ENCODE measurements at regions not wholly inside any gene's neighbourhood (a gene's known extent, or its start where the extent isn't known, plus 50 kb on each side); places are given as distances from the start of the nearest gene placed in this dataset.

GRCh38 chr12:97404543-97404942 is 58.1 kb upstream of the RMST start:
- H3K4me3 Mint-ChIP-seq (ENCODE audit: unreplicated experiment), result no peak overlapping the region
- H3K9me3 Mint-ChIP-seq (ENCODE audit: unreplicated experiment), result no peaks in the 10 kb centered on the region
- H3K36me3 Mint-ChIP-seq (ENCODE audit: unreplicated experiment), result no peaks in the 10 kb centered on the region
- no peak for DNase-seq (ENCODE audit: extremely low spot score, unreplicated experiment)
- H3K27ac Mint-ChIP-seq (ENCODE audit: unreplicated experiment), result no peak overlapping the region
- peak; percentile 60 for TF ChIP-seq CTCF (IDR thresholded peaks at IDR 0.05)
- no peaks in the 10 kb centered on the region for H3K27me3 Mint-ChIP-seq (ENCODE audit: unreplicated experiment)
- no peaks in the 10 kb centered on the region for H3K4me1 Mint-ChIP-seq (ENCODE audit: unreplicated experiment)

- Mint-ChIP-seq H3K9me3 (ENCODE audit: unreplicated experiment) (no peaks in the 10 kb centered on the region), H3K36me3 (ENCODE audit: unreplicated experiment) (no peaks in the 10 kb centered on the region), H3K4me3 (ENCODE audit: unreplicated experiment) (no peak overlapping the region)
These were observed 54.2 kb upstream of the RMST start for GRCh38 chr12:97408363-97408762.

GRCh38 chr12:97411341-97411740 is 51.3 kb upstream of the RMST start:
- no peaks in the 10 kb centered on the region for H3K27me3 Mint-ChIP-seq (ENCODE audit: unreplicated experiment)
- no peak overlapping the region for H3K27ac Mint-ChIP-seq (ENCODE audit: unreplicated experiment)
- H3K36me3 Mint-ChIP-seq (ENCODE audit: unreplicated experiment), result no peaks in the 10 kb centered on the region
- TF ChIP-seq CTCF (IDR thresholded peaks at IDR 0.05), result no peak
- DNase-seq (ENCODE audit: extremely low spot score, unreplicated experiment), result no peak
- H3K4me3 Mint-ChIP-seq (ENCODE audit: unreplicated experiment), result no peak overlapping the region
- no peaks in the 10 kb centered on the region for H3K4me1 Mint-ChIP-seq (ENCODE audit: unreplicated experiment)
- H3K9me3 Mint-ChIP-seq (ENCODE audit: unreplicated experiment), result no peaks in the 10 kb centered on the region

More at GRCh38 chr12:97408363-97408762, 54.2 kb upstream of the RMST start:
- DNase-seq (ENCODE audit: extremely low spot score, unreplicated experiment), result no peak
- no peak for TF ChIP-seq CTCF (IDR thresholded peaks at IDR 0.05)
- no peak overlapping the region for H3K27ac Mint-ChIP-seq (ENCODE audit: unreplicated experiment)
- no peaks in the 10 kb centered on the region for H3K27me3 Mint-ChIP-seq (ENCODE audit: unreplicated experiment)
- H3K4me1 Mint-ChIP-seq (ENCODE audit: unreplicated experiment), result no peaks in the 10 kb centered on the region
